ENCODE measurements at regions not wholly inside any gene's neighbourhood (a gene's known extent, or its start where the extent isn't known, plus 50 kb on each side); places are given as distances from the start of the nearest gene placed in this dataset.

GRCh38 chr18:29488617-29489016, 1311.7 kb upstream of the CDH2 start (continued):
- TF ChIP-seq SP1 (IDR thresholded peaks at IDR 0.05; ENCODE audit: low read depth, low read length) (no peak), FOSL1 (IDR thresholded peaks at IDR 0.05; ENCODE audit: insufficient read depth, low read depth, low read length) (no peak), HDAC6 (IDR thresholded peaks at IDR 0.05; ENCODE audit: low read depth, low read length) (no peak), POU5F1 (IDR thresholded peaks at IDR 0.05; ENCODE audit: low read depth, low read length) (no peak), MAX (IDR thresholded peaks at IDR 0.05) (no peak), TBP (IDR thresholded peaks at IDR 0.05; ENCODE audit: low read depth, low read length) (no peak)
